8988T (cell line): ENCODE measurements at regions not wholly inside any gene's neighbourhood (a gene's known extent, or its start where the extent isn't known, plus 50 kb on each side); places are given as distances from the start of the nearest gene placed in this dataset.

Experiments used
- DNase-seq: peaks from one replicate; pipeline ENCODE4 v3.0.0; 2011

- DNase-seq: no peak
Observed at GRCh38 chr2:5465859-5466258, 226.3 kb upstream of the SOX11 start.

- no peak for DNase-seq
Observed at GRCh38 chr2:5467178-5467905, 224.8 kb upstream of the SOX11 start.

- DNase-seq: no peak
Observed at GRCh38 chr2:5472673-5473072, 219.5 kb upstream of the SOX11 start.

- DNase-seq: no peak
Observed at GRCh38 chr2:5473635-5474034, 218.5 kb upstream of the SOX11 start.

- DNase-seq: no peak
Observed at GRCh38 chr2:5474716-5475115, 217.5 kb upstream of the SOX11 start.

GRCh38 chr2:5479265-5479928, 212.8 kb upstream of the SOX11 start:
- no peak for DNase-seq

GRCh38 chr2:5482929-5483331, 209.3 kb upstream of the SOX11 start:
- no peak for DNase-seq

- no peak for DNase-seq
Observed at GRCh38 chr2:5484868-5485267, 207.3 kb upstream of the SOX11 start.

GRCh38 chr2:5491523-5491922, 200.7 kb upstream of the SOX11 start:
- no peak for DNase-seq

GRCh38 chr2:5493256-5493655, 198.9 kb upstream of the SOX11 start:
- DNase-seq: no peak

GRCh38 chr2:5494212-5494611, 198.0 kb upstream of the SOX11 start:
- no peak for DNase-seq

GRCh38 chr2:5495586-5495985, 196.6 kb upstream of the SOX11 start:
- no peak for DNase-seq

- no peak for DNase-seq
Observed at GRCh38 chr2:5497874-5498273, 194.3 kb upstream of the SOX11 start.

- no peak for DNase-seq
Observed at GRCh38 chr2:5501807-5502206, 190.4 kb upstream of the SOX11 start.

GRCh38 chr2:5502385-5502784, 189.8 kb upstream of the SOX11 start:
- no peak for DNase-seq

- DNase-seq: no peak
Observed at GRCh38 chr2:5504756-5505155, 187.4 kb upstream of the SOX11 start.

- DNase-seq: no peak
Observed at GRCh38 chr2:5507367-5507766, 184.8 kb upstream of the SOX11 start.

GRCh38 chr2:5509362-5509761, 182.8 kb upstream of the SOX11 start:
- DNase-seq: no peak

- no peak for DNase-seq
Observed at GRCh38 chr2:5510082-5510481, 182.1 kb upstream of the SOX11 start.

GRCh38 chr2:5515693-5516092, 176.5 kb upstream of the SOX11 start:
- DNase-seq: no peak

- no peak for DNase-seq
Observed at GRCh38 chr2:5519286-5519685, 172.9 kb upstream of the SOX11 start.

GRCh38 chr2:5520463-5520972, 171.7 kb upstream of the SOX11 start:
- DNase-seq: no peak

- DNase-seq: no peak
Observed at GRCh38 chr2:5521461-5521860, 170.7 kb upstream of the SOX11 start.

- no peak for DNase-seq
Observed at GRCh38 chr2:5524551-5524950, 167.6 kb upstream of the SOX11 start.

- DNase-seq: no peak
Observed at GRCh38 chr2:5528706-5529105, 163.5 kb upstream of the SOX11 start.
